ENCODE measurements at regions not wholly inside any gene's neighbourhood (a gene's known extent, or its start where the extent isn't known, plus 50 kb on each side); places are given as distances from the start of the nearest gene placed in this dataset.

GRCh38 chr9:109934857-109935215, 154.8 kb downstream of the PALM2AKAP2 start:
- Histone ChIP-seq H3K9me3 (no peaks in the 10 kb centered on the region), H3K4me3 (no peak overlapping the region), H3K4me2 (no peak overlapping the region), H3K4me1 (no peaks in the 10 kb centered on the region), H3K27ac (no peak overlapping the region)
- ChIA-PET CTCF (interaction anchor here (0.5 to 1.9 kb wide), 3 partner anchors 15 to 526 kb away, joined by 3 to 5 read pairs (median 4); no protein-coding TSS in a partner anchor), POLR2A (no interaction called here)
- no peak for DNase-seq (ENCODE audit: low read depth in 1 of 2, low spot score in 1 of 2)
- ATAC-seq = no peak
- TF ChIP-seq BHLHE40 (IDR thresholded peaks at IDR 0.05; ENCODE audit: low read depth, low read length) (no peak), HEYL (CRISPR knock-in tag; IDR thresholded peaks at IDR 0.05) (no peak), RFX5 (IDR thresholded peaks at IDR 0.05) (no peak), CHD4 (IDR thresholded peaks at IDR 0.05; ENCODE audit: borderline replicate concordance) (no peak), RAD21 (conservative IDR thresholded peaks at IDR 0.05 in 1 of 2, IDR thresholded peaks at IDR 0.05 in 1 of 2) (no peak), CBX8 (IDR thresholded peaks at IDR 0.05) (no peak), RARB (CRISPR knock-in tag; IDR thresholded peaks at IDR 0.05) (no peak), CEBPB (IDR thresholded peaks at IDR 0.05) (no peak)
- TF ChIP-seq, protein P1, sequence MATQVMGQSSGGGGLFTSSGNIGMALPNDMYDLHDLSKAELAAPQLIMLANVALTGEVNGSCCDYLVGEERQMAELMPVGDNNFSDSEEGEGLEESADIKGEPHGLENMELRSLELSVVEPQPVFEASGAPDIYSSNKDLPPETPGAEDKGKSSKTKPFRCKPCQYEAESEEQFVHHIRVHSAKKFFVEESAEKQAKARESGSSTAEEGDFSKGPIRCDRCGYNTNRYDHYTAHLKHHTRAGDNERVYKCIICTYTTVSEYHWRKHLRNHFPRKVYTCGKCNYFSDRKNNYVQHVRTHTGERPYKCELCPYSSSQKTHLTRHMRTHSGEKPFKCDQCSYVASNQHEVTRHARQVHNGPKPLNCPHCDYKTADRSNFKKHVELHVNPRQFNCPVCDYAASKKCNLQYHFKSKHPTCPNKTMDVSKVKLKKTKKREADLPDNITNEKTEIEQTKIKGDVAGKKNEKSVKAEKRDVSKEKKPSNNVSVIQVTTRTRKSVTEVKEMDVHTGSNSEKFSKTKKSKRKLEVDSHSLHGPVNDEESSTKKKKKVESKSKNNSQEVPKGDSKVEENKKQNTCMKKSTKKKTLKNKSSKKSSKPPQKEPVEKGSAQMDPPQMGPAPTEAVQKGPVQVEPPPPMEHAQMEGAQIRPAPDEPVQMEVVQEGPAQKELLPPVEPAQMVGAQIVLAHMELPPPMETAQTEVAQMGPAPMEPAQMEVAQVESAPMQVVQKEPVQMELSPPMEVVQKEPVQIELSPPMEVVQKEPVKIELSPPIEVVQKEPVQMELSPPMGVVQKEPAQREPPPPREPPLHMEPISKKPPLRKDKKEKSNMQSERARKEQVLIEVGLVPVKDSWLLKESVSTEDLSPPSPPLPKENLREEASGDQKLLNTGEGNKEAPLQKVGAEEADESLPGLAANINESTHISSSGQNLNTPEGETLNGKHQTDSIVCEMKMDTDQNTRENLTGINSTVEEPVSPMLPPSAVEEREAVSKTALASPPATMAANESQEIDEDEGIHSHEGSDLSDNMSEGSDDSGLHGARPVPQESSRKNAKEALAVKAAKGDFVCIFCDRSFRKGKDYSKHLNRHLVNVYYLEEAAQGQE (IDR thresholded peaks at IDR 0.05) = no peak
- no peak for FAIRE-seq
- 75% methylated on average over 4 of the region's 4 CpGs for WGBS (ENCODE audit: missing lambda C conversion rate)

DNA sequence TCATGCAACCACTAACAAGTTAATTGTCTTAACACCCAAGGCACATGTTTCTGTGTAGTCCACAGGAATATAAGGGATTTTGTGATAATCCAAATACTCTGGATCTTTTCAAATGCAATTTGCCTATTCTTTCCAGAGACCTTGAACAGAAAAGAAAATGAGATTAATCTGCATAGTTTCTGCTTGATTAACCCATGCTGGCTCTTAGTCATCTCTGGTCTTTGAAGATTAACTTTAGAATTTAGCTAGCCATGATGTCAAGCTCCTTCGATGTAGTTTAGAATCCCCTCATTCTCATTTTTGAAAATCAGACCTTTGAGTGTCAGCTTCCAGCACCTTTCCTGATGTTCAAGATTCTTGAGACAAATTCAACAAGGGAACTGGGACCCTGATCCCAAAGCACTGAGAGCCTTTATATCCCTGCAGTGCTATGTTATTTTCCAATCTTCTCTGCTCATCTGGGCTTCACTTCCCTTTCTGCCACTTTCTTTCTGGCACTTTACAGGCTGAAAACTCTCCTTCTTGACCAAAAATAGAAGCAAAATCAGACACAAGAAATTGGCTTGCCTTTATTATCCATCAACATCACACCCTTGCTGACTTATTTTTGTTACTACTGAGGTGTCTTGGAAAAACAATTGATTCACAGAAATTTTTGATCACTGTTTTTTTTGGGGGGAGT, 155.5 kb downstream of the PALM2AKAP2 start:
- TF ChIP-seq GATA3 (IDR thresholded peaks at IDR 0.05; ENCODE audit: borderline replicate concordance) = no peak
- no peak for TF ChIP-seq HEYL (CRISPR knock-in tag; IDR thresholded peaks at IDR 0.05)
- TF ChIP-seq POLR2AphosphoS2 (conservative IDR thresholded peaks at IDR 0.05; ENCODE audit: low read length) = no peak
- TF ChIP-seq SMC3 (IDR thresholded peaks at IDR 0.05) = no peak
- TF ChIP-seq HMGXB4 (CRISPR knock-in tag; IDR thresholded peaks at IDR 0.05; ENCODE audit: borderline replicate concordance) = no peak
- no peak for TF ChIP-seq CEBPB (IDR thresholded peaks at IDR 0.05)
- no peak for TF ChIP-seq PBX3 (IDR thresholded peaks at IDR 0.05)
- no peak for TF ChIP-seq FOSL2 (IDR thresholded peaks at IDR 0.05)
- no peak for TF ChIP-seq FOSL2 (CRISPR knock-in tag; IDR thresholded peaks at IDR 0.05)
- TF ChIP-seq, protein P2, sequence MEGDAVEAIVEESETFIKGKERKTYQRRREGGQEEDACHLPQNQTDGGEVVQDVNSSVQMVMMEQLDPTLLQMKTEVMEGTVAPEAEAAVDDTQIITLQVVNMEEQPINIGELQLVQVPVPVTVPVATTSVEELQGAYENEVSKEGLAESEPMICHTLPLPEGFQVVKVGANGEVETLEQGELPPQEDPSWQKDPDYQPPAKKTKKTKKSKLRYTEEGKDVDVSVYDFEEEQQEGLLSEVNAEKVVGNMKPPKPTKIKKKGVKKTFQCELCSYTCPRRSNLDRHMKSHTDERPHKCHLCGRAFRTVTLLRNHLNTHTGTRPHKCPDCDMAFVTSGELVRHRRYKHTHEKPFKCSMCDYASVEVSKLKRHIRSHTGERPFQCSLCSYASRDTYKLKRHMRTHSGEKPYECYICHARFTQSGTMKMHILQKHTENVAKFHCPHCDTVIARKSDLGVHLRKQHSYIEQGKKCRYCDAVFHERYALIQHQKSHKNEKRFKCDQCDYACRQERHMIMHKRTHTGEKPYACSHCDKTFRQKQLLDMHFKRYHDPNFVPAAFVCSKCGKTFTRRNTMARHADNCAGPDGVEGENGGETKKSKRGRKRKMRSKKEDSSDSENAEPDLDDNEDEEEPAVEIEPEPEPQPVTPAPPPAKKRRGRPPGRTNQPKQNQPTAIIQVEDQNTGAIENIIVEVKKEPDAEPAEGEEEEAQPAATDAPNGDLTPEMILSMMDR (IDR thresholded peaks at IDR 0.05) = no peak
- no peak for TF ChIP-seq HOXB13 (CRISPR knock-in tag; IDR thresholded peaks at IDR 0.05; ENCODE audit: low read depth)
- TF ChIP-seq CBX8 (IDR thresholded peaks at IDR 0.05) = no peak
- FAIRE-seq (no peak), ATAC-seq (no peak), DNase-seq (ENCODE audit: low read depth in 1 of 2, low spot score in 1 of 2) (no peak)
- H3K27ac ChIP-seq = no peak overlapping the region
- ChIA-PET CTCF (no interaction called here), POLR2A (no interaction called here)
- no peaks in the 10 kb centered on the region for H3K9me3 ChIP-seq
- no peak overlapping the region for H3K4me2 ChIP-seq
- no peak overlapping the region for H3K4me3 ChIP-seq
- 25% methylated on average over 1 of the region's 1 CpG for WGBS (ENCODE audit: missing lambda C conversion rate)
- no peaks in the 10 kb centered on the region for H3K4me1 ChIP-seq

All from A549 (cell line).